BE2C (cell line): ENCODE measurements at regions not wholly inside any gene's neighbourhood (a gene's known extent, or its start where the extent isn't known, plus 50 kb on each side); places are given as distances from the start of the nearest gene placed in this dataset.

Source experiments
- DNase-seq: peaks from one replicate; pipeline ENCODE4 v3.0.0-alpha.2; 2020
- H3K27me3 ChIP-seq: fragments of 250-450 bp; sonication (Bioruptor Pico); 2 replicates; pipeline ENCODE4 v1.5.1; 2020; ENCODE audit warnings: mild to moderate bottlenecking
- H3K36me3 ChIP-seq: fragments of 250-450 bp; sonication (Bioruptor Pico); 2 replicates; pipeline ENCODE4 v1.5.1; 2020; ENCODE audit warnings: mild to moderate bottlenecking
- H3K4me1 ChIP-seq: fragments of 250-450 bp; sonication (Bioruptor Pico); 2 replicates; pipeline ENCODE4 v1.5.1; 2020
- H3K4me3 ChIP-seq: 2 replicates; pipeline ENCODE4 v1.5.1; 2011; ENCODE audit warnings: low read depth, low read length
- H3K9me3 ChIP-seq: fragments of 250-450 bp; sonication (Bioruptor Pico); 2 replicates; pipeline ENCODE4 v1.5.1; 2020
- TF ChIP-seq, protein P1 (sequence below): IDR thresholded peaks from 2 replicates; pipeline ENCODE4 v1.5.1; 2012; ENCODE audit warnings: mild to moderate bottlenecking, low read depth, low read length

- peaks cover 86% of the 10 kb centered on the region for H3K27me3 ChIP-seq
- no peak overlapping the region for H3K4me3 ChIP-seq
- DNase-seq: no peak
- H3K36me3 ChIP-seq: no peaks in the 10 kb centered on the region
- TF ChIP-seq, protein P1, sequence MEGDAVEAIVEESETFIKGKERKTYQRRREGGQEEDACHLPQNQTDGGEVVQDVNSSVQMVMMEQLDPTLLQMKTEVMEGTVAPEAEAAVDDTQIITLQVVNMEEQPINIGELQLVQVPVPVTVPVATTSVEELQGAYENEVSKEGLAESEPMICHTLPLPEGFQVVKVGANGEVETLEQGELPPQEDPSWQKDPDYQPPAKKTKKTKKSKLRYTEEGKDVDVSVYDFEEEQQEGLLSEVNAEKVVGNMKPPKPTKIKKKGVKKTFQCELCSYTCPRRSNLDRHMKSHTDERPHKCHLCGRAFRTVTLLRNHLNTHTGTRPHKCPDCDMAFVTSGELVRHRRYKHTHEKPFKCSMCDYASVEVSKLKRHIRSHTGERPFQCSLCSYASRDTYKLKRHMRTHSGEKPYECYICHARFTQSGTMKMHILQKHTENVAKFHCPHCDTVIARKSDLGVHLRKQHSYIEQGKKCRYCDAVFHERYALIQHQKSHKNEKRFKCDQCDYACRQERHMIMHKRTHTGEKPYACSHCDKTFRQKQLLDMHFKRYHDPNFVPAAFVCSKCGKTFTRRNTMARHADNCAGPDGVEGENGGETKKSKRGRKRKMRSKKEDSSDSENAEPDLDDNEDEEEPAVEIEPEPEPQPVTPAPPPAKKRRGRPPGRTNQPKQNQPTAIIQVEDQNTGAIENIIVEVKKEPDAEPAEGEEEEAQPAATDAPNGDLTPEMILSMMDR: no peak
- no peaks in the 10 kb centered on the region for H3K4me1 ChIP-seq
- H3K9me3 ChIP-seq: no peaks in the 10 kb centered on the region
Measured at GRCh38 chr3:184511741-184512140, 49.8 kb upstream of the EPHB3 start.
